NCI-H146 (cell line): ENCODE measurements at regions not wholly inside any gene's neighbourhood (a gene's known extent, or its start where the extent isn't known, plus 50 kb on each side); places are given as distances from the start of the nearest gene placed in this dataset.
"Not testable (repeated sequence)": the region's sequence is repeated elsewhere in the genome, so short reads cannot be mapped to it uniquely, and the experiment has no call there.

Experiments
- DNase-seq: peaks from one replicate; lab custom pipeline; 2025; lab: John Stamatoyannopoulos, UW

DNA sequence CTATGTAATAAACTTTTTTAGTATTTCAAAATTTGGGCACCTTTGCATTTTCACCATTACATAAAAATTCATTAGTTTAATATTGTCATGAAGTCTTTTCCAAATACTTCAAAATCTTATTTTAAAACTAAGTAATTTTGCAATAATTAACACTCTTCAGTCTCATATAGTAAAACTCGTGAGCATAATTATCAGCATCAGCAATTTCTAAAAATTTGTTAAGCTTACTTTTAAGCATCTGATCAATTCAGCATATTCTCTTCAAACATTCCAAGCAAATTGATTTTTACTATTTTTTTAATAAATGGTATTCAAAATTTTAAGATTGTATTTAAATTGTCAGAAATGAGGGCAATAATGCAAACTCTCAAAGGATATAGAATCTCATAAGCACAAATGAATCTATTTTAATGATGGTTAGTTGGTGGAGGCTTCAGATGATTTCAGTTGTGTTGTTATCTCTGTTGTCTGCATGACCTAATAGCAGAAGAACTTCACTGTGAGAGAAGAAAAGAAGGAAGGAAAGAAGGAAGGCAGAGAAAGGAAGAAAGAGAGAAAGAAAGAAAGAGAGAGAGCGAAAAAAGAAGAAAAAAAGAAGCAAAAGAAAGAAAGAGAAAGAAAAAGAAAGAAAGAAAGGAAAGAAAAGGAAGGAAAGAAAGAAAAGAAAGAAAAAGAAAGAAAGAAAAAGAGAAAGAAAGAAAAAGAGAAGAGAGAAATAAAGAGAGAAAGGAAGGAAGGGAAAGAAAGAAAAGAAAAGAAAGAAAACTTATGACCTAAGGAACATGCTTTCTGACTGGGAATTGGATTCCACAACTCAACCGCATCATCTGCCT is 860.5 kb downstream of the NCAM2 start:
- DNase-seq: no peak

DNA sequence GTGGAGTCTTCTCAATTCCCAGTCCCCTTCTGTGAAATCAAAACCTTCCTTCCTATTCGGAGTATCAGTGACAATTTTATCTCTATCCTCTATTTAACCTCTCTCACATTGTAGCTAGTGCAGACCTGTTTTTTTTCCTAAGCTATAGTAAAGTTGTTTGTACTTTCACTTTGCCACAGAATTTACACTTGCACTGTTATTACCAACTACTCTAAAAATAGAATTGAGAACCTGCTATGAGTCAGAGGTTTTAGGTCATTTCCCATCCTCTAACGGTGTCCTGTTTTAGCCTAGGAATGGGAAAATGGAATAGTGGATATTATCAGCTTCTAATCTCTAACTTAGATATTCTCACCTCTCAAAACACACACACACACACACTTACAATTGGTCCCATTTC is 862.7 kb downstream of the NCAM2 start:
- DNase-seq: no peak

GRCh38 chr21:21864321-21864840 is 866.2 kb downstream of the NCAM2 start:
- no peak for DNase-seq

GRCh38 chr21:21897275-21897883 is 899.2 kb downstream of the NCAM2 start:
- peak; percentile 88 for DNase-seq

GRCh38 chr21:21898801-21899200 is 900.6 kb downstream of the NCAM2 start:
- no peak for DNase-seq

GRCh38 chr21:21902416-21902815 is 904.2 kb downstream of the NCAM2 start:
- DNase-seq: not testable (repeated sequence)

DNA sequence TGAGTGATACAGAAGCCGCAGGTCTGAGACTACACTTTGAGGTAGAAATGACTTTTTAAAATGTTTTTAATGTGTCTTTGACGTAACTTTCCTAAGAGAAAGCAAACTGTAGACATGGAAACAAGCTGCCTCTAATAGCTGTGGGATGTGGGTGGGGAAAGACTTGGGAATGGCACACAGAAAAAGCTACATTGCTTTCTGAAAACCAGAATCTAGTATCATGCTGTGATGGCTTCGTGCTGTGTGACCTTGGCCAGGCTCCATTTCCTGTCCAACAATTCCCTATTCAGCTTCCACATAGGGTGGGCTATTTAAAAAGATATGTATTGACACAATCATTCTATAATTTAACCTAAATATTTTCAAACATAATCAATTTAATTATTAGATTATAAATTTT is 909.1 kb downstream of the NCAM2 start:
- DNase-seq: peak; percentile 36

DNA sequence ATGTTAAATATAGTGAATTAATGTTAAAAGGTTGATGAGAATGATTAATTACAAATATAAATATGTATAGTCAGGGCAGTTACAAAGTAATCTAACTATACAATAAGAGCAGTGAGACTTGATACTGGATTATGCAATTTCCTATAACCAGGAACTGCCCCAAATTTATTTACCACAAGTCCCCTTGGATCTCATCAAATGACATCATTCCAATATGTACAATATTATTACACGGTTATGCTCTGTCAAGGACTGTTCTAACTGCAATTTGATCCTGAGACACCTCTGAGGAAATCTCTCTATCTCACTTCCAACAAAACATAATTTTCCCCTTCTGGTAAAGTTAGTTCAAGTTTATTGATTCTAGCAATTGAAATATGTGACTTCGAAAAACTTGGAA is 917.6 kb downstream of the NCAM2 start:
- no peak for DNase-seq

DNA sequence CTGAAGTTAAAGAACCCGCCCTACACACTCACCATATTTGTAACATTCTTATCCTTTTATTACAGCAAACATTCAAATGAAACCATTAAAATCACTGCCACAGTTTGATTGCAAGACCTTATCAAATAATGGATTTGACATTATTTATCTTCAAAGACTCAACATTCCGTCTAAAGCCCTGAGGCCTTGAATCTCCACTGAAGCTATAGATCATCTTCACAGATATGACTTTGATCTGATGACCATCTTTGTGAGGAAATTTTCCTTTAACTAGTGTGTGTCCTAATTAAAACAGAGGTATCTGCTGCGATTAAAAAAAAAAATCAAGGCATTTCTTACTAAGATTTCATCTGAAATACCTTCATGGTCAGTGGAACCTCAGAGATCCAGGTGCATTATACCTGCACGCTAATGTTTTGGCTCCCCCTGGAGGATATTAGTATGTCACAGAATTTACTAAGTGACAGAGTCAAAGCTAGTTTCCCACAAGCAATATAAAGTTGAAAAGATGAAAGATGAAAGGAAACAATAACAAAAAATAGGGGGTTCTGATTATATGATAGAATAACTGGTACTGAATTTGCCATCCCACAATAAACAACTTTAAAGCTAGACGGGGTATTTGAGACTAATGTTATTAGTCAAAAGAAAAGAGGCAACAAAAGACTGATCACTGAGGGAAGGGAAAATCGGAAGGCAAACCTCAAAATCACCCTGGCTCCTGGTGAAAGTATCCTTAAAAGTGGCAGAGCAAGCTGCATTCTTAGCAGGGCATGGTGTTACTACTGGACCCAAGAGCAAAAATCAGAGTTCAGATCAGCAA is 923.4 kb downstream of the NCAM2 start:
- peak; percentile 52 for DNase-seq

GRCh38 chr21:21929226-21929625 is 931.0 kb downstream of the NCAM2 start:
- DNase-seq: no peak

DNA sequence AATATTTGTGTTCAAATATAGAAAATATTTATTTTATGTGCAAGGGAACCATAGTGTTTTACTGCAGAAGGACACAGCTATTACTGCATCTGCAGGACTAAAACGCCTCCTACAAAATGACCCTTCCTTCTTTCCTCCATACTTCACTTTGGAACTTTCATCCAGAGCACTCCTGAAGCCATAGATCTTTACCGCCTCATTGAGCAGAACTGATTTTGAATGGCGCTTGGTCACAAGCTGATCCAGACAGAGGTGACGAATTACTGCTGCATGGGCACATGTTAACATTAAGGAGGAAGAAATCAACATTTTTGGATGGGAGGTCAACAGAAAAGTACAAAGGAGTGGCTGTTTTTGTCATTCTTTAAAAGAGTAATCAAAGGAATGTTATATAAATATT is 931.6 kb downstream of the NCAM2 start:
- no peak for DNase-seq

GRCh38 chr21:21952566-21952965 is 954.4 kb downstream of the NCAM2 start:
- no peak for DNase-seq

- DNase-seq: no peak
Observed at GRCh38 chr21:21955204-21955603, 957.0 kb downstream of the NCAM2 start.

DNA sequence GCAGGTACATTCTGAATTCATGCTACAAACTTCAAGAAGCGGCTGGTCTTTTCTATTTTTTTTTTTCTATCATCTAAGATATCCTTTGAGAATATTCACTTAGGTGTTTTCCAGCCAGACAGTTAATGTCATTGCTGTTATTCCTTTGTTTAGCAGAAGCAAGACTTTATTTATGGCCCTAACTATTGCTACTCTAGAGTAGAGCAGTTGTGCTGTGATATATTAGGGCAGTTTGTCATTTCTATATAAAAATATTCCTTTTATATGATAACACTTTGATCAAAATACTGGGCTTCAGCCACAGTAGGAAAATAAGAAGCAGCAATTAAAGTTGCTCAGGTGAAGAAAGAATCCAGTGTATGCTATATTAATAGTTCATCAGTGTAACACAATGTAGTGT is 959.3 kb downstream of the NCAM2 start:
- no peak for DNase-seq

DNA sequence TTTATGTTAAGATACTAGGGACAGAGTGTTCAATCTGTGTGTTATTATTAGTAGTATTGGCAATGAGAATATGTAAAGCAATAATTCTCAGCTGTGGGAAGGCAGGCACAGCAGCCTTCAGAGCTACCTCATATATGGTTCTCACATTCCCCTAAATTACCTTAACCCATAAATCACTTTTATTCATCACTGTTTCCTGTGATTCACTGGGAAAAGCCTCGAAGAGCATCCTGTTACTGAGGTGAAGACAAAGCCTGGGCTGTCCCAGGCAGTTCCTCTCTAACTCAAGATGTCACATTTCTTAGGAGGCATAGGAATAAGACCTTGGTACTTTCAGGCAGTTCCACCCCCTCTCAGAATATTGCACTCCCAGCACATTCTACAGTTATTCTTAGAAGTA is 965.7 kb downstream of the NCAM2 start:
- DNase-seq: no peak

DNA sequence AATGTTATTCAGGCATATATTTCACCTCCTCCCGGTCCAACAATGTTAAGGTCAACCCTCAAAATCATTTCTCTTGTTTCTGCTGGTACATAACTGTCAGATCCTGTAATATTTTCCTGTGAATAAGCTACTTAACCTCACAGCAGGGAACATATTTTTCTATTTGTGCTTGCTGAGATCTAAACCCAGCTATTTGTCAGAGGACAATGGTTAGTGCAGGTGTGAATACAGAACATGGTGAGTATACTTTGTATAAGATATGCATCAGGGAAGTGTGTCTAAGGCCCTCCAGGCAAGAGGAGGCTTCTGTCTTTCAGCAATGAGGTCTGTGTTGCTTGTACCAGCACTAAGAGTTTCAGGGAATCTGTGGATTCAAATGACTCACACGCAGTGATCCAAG is 970.6 kb downstream of the NCAM2 start:
- DNase-seq: peak; percentile 95

GRCh38 chr21:21969211-21969610 is 971.0 kb downstream of the NCAM2 start:
- DNase-seq: peak; percentile 17

GRCh38 chr21:21971384-21971783 is 973.2 kb downstream of the NCAM2 start:
- DNase-seq: peak; percentile 1

DNA sequence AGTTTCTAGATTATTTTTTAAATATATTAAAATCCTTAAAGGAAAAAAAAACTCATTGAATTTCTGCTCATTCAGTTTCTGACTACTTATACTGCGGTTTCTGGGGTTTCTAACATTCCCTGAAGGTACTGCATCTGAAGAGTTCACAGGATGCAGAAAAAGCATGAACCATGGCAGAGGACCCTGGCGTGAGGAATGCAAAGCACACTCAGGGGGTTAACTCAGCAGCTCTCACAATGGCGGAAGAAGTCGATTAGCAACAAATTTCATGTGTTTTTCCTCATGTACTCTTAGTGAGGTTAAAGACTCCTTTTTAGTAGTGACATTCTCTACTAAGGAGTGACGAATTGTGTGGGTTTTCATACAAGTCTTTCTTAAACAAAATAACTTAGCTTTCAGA is 975.6 kb downstream of the NCAM2 start:
- DNase-seq: no peak

- DNase-seq: no peak
Observed at GRCh38 chr21:21996891-21997290, 998.7 kb downstream of the NCAM2 start.

GRCh38 chr21:21997390-21998333 is 999.5 kb downstream of the NCAM2 start:
- peak; percentile 1 for DNase-seq
